Fibroblast of lung (primary cell): ENCODE measurements at regions not wholly inside any gene's neighbourhood (a gene's known extent, or its start where the extent isn't known, plus 50 kb on each side); places are given as distances from the start of the nearest gene placed in this dataset.

Experiments
- DNase-seq, 2 donors: peaks; one replicate each; pipeline versions ENCODE4 v3.0.0 to v3.0.0-alpha.2; 2010; ENCODE audit warnings: low read depth in 2 of 2
- H2AFZ ChIP-seq: 2 replicates; pipeline ENCODE4 v1.5.1; 2012; ENCODE audit warnings: low read length, control low read depth, inconsistent platforms
- H3K27ac ChIP-seq: 2 replicates; pipeline ENCODE4 v1.5.1; 2011; ENCODE audit warnings: low read length, control low read depth; ENCODE audit not compliant: insufficient read depth
- H3K27me3 ChIP-seq: 2 replicates; pipeline ENCODE4 v1.5.1; 2011; ENCODE audit warnings: mild to moderate bottlenecking, low read length; ENCODE audit not compliant: control insufficient read depth, insufficient read depth
- H3K36me3 ChIP-seq: 2 replicates; pipeline ENCODE4 v1.5.1; 2011; ENCODE audit warnings: low read length; ENCODE audit not compliant: control insufficient read depth, insufficient read depth
- H3K4me1 ChIP-seq: 2 replicates; pipeline ENCODE4 v1.5.1; 2011; ENCODE audit warnings: low read length; ENCODE audit not compliant: control insufficient read depth, insufficient read depth; ENCODE audit errors: extremely low read depth
- H3K4me2 ChIP-seq: 2 replicates; pipeline ENCODE4 v1.5.1; 2011; ENCODE audit warnings: low read length, control low read depth; ENCODE audit not compliant: insufficient read depth; ENCODE audit errors: extremely low read depth
- H3K4me3 ChIP-seq, 4 experiments: fragments of 200-600 bp in 1 of 4; sonication (generic) in 1 of 4; replicated peaks in 1 of 4; 2 replicates each; pipeline ENCODE4 v1.5.1; 2011 to 2016; ENCODE audit warnings: low read length in 4 of 4, low read depth in 3 of 4, mild to moderate bottlenecking in 3 of 4, control low read depth in 2 of 4, inconsistent platforms in 1 of 4, mixed read lengths in 1 of 4; ENCODE audit not compliant: insufficient read depth in 1 of 4; ENCODE audit errors: control extremely low read depth in 1 of 4
- H3K79me2 ChIP-seq: 2 replicates; pipeline ENCODE4 v1.5.1; 2012; ENCODE audit warnings: mild to moderate bottlenecking, low read length, inconsistent platforms; ENCODE audit not compliant: control insufficient read depth, insufficient read depth
- H3K9ac ChIP-seq: 2 replicates; pipeline ENCODE4 v1.5.1; 2011; ENCODE audit warnings: mild to moderate bottlenecking, low read length, control low read depth; ENCODE audit not compliant: insufficient read depth
- H3K9me3 ChIP-seq: 2 replicates; pipeline ENCODE4 v1.5.1; 2012; ENCODE audit warnings: low read depth, low read length; ENCODE audit not compliant: control insufficient read depth, insufficient read depth
- H4K20me1 ChIP-seq: 2 replicates; pipeline ENCODE4 v1.5.1; 2011; ENCODE audit warnings: low read length; ENCODE audit not compliant: control insufficient read depth, insufficient read depth; ENCODE audit errors: extremely low read depth
- EZH2 ChIP-seq: IDR thresholded peaks from 2 replicates; pipeline ENCODE4 v1.5.1; 2012; ENCODE audit warnings: low read length, control low read depth, mild to moderate bottlenecking; ENCODE audit errors: missing control alignments
- TF ChIP-seq, protein P1 (sequence below), 2 donors: IDR thresholded peaks in 1 of 2; conservative IDR thresholded peaks in 1 of 2; 1 replicate in 1 of 2; 2 replicates in 1 of 2; pipeline ENCODE4 v1.5.1; 2011 to 2012; ENCODE audit warnings: low read length in 2 of 2, control low read depth in 1 of 2, inconsistent platforms in 1 of 2, low read depth in 1 of 2, mild to moderate bottlenecking in 1 of 2

GRCh38 chr18:59040770-59041148 is 98.9 kb upstream of the SEC11C start:
- Histone ChIP-seq H2AFZ (no peak overlapping the region), H3K9me3 (no peaks in the 10 kb centered on the region), H3K4me1 (no peaks in the 10 kb centered on the region), H3K4me2 (no peak overlapping the region), H3K27ac (no peak overlapping the region), H3K36me3 (no peaks in the 10 kb centered on the region), H3K27me3 (no peaks in the 10 kb centered on the region), H3K9ac (no peak overlapping the region), H3K79me2 (no peaks in the 10 kb centered on the region), H4K20me1 (no peaks in the 10 kb centered on the region), H3K4me3 (no peak overlapping the region)
- no peak for DNase-seq
- TF ChIP-seq EZH2, result no peak
- TF ChIP-seq, protein P1, sequence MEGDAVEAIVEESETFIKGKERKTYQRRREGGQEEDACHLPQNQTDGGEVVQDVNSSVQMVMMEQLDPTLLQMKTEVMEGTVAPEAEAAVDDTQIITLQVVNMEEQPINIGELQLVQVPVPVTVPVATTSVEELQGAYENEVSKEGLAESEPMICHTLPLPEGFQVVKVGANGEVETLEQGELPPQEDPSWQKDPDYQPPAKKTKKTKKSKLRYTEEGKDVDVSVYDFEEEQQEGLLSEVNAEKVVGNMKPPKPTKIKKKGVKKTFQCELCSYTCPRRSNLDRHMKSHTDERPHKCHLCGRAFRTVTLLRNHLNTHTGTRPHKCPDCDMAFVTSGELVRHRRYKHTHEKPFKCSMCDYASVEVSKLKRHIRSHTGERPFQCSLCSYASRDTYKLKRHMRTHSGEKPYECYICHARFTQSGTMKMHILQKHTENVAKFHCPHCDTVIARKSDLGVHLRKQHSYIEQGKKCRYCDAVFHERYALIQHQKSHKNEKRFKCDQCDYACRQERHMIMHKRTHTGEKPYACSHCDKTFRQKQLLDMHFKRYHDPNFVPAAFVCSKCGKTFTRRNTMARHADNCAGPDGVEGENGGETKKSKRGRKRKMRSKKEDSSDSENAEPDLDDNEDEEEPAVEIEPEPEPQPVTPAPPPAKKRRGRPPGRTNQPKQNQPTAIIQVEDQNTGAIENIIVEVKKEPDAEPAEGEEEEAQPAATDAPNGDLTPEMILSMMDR (conservative IDR thresholded peaks at IDR 0.05 in 1 of 2, IDR thresholded peaks at IDR 0.05 in 1 of 2; ENCODE audit: low read depth in 1 of 2, low read length in 2 of 2), result no peak

GRCh38 chr18:59041296-59041695 is 98.4 kb upstream of the SEC11C start:
- H4K20me1 ChIP-seq, result no peaks in the 10 kb centered on the region
- H3K27me3 ChIP-seq, result no peaks in the 10 kb centered on the region
- H3K9me3 ChIP-seq, result no peaks in the 10 kb centered on the region
- no peak overlapping the region for H3K4me3 ChIP-seq
- H3K4me1 ChIP-seq, result no peaks in the 10 kb centered on the region
- no peaks in the 10 kb centered on the region for H3K36me3 ChIP-seq
- DNase-seq, result no peak
- H3K27ac ChIP-seq, result no peak overlapping the region
- no peak overlapping the region for H3K4me2 ChIP-seq
- H3K79me2 ChIP-seq, result no peaks in the 10 kb centered on the region
- no peak overlapping the region for H3K9ac ChIP-seq
- H2AFZ ChIP-seq, result no peak overlapping the region
- TF ChIP-seq, protein P1 (conservative IDR thresholded peaks at IDR 0.05 in 1 of 2, IDR thresholded peaks at IDR 0.05 in 1 of 2; ENCODE audit: low read depth in 1 of 2, low read length in 2 of 2), result no peak
- no peak for TF ChIP-seq EZH2

- no peak for DNase-seq
- TF ChIP-seq, protein P1 (conservative IDR thresholded peaks at IDR 0.05 in 1 of 2, IDR thresholded peaks at IDR 0.05 in 1 of 2; ENCODE audit: low read depth in 1 of 2, low read length in 2 of 2), result no peak
- no peak for TF ChIP-seq EZH2
- Histone ChIP-seq H3K36me3 (no peaks in the 10 kb centered on the region), H2AFZ (no peak overlapping the region), H3K4me1 (no peaks in the 10 kb centered on the region), H3K4me2 (no peak overlapping the region), H3K4me3 (no peak overlapping the region), H3K9ac (no peak overlapping the region), H3K9me3 (no peaks in the 10 kb centered on the region), H3K27me3 (no peaks in the 10 kb centered on the region), H3K79me2 (no peaks in the 10 kb centered on the region), H3K27ac (no peak overlapping the region), H4K20me1 (no peaks in the 10 kb centered on the region)
These were observed 97.6 kb upstream of the SEC11C start for GRCh38 chr18:59041819-59042815.
